ENCODE measurements at regions not wholly inside any gene's neighbourhood (a gene's known extent, or its start where the extent isn't known, plus 50 kb on each side); places are given as distances from the start of the nearest gene placed in this dataset.

DNA sequence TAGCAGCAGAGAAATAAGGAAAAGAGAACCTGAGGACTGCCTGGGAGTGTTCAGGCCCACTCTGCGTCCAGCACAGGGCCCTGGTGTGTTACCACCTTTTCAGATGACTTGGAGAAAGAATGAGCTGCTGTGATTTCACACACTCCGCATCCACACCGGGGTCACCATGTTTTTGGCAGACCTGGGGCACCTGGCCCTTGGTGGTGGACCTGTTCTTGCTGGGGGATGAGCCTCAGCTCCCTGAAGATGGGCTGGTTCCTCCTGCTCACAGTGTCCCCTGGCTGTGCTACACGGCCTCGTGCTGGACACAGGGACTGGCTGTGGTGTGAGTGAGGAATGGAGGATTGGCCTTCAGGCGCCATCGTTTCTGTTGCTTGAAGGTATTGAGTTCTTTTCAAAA lies 1381.4 kb downstream of the TBC1D22A start:
- Mint-ChIP-seq H3K27me3 (ENCODE audit: insufficient read depth) (peaks cover 1% of the 10 kb centered on the region), H3K27ac (no peak overlapping the region), H3K36me3 (ENCODE audit: low read depth) (peaks cover 14% of the 10 kb centered on the region), H3K4me3 (no peak overlapping the region), H3K4me1 (ENCODE audit: low read depth) (no peaks in the 10 kb centered on the region), H3K9me3 (peaks cover 75% of the 10 kb centered on the region)
- DNase-seq, result no peak
- TF ChIP-seq, protein P1, sequence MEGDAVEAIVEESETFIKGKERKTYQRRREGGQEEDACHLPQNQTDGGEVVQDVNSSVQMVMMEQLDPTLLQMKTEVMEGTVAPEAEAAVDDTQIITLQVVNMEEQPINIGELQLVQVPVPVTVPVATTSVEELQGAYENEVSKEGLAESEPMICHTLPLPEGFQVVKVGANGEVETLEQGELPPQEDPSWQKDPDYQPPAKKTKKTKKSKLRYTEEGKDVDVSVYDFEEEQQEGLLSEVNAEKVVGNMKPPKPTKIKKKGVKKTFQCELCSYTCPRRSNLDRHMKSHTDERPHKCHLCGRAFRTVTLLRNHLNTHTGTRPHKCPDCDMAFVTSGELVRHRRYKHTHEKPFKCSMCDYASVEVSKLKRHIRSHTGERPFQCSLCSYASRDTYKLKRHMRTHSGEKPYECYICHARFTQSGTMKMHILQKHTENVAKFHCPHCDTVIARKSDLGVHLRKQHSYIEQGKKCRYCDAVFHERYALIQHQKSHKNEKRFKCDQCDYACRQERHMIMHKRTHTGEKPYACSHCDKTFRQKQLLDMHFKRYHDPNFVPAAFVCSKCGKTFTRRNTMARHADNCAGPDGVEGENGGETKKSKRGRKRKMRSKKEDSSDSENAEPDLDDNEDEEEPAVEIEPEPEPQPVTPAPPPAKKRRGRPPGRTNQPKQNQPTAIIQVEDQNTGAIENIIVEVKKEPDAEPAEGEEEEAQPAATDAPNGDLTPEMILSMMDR (IDR thresholded peaks at IDR 0.05), result no peak

DNA sequence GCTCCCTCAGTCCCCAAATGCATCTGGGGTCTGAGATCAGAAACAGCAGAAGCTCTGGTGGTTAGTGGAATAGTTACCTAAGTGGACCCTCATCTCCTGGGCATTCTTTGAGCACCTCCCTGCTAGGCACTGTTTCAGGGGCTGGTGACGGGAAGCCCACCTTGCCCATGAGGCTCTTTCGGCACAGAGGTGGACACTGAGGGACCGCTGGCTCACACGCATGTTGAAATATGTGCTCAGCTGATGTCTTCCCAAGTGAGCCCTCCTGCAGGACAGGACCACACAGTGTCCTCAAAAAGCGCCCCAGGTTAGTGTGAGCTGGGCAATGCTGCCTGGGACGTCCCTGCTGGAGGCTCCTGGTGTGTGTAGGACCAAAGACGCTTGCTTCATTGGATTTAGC lies 1379.9 kb downstream of the TBC1D22A start:
- H3K9me3 Mint-ChIP-seq, result peaks cover 80% of the 10 kb centered on the region
- peaks cover 14% of the 10 kb centered on the region for H3K36me3 Mint-ChIP-seq (ENCODE audit: low read depth)
- H3K4me1 Mint-ChIP-seq (ENCODE audit: low read depth), result no peaks in the 10 kb centered on the region
- H3K27me3 Mint-ChIP-seq (ENCODE audit: insufficient read depth), result peaks cover 1% of the 10 kb centered on the region
- TF ChIP-seq, protein P1 (IDR thresholded peaks at IDR 0.05), result no peak
- no peak overlapping the region for H3K4me3 Mint-ChIP-seq
- no peak overlapping the region for H3K27ac Mint-ChIP-seq
- no peak for DNase-seq

DNA sequence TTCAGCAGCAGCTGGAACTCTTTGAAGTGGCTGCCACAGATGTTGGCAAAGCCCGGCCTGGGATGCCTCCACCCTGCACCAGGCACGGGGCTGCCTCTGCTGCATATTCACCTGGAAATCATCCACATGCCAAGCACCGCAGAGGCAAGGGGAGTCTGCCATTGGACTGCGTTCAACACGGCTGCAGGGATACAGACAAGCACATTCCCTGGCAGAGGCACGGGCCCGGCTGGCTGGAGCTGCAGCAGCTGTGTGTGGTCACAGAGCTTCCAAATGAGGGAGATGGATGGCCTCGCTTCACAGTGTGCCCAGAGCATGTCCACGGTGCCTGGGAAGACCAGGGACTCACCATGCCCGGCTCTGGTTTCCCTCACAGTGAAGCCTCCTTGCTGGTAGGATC lies 1378.9 kb downstream of the TBC1D22A start:
- Mint-ChIP-seq H3K27me3 (ENCODE audit: insufficient read depth) (no peaks in the 10 kb centered on the region; the same call in 1 of the 2 replicates), H3K36me3 (ENCODE audit: low read depth) (peaks cover 14% of the 10 kb centered on the region; the same call in 1 of the 2 replicates), H3K9me3 (peaks cover 82% of the 10 kb centered on the region), H3K4me3 (no peak overlapping the region), H3K4me1 (ENCODE audit: low read depth) (no peaks in the 10 kb centered on the region), H3K27ac (no peak overlapping the region)
- no peak for DNase-seq
- TF ChIP-seq, protein P1 (IDR thresholded peaks at IDR 0.05), result no peak

DNA sequence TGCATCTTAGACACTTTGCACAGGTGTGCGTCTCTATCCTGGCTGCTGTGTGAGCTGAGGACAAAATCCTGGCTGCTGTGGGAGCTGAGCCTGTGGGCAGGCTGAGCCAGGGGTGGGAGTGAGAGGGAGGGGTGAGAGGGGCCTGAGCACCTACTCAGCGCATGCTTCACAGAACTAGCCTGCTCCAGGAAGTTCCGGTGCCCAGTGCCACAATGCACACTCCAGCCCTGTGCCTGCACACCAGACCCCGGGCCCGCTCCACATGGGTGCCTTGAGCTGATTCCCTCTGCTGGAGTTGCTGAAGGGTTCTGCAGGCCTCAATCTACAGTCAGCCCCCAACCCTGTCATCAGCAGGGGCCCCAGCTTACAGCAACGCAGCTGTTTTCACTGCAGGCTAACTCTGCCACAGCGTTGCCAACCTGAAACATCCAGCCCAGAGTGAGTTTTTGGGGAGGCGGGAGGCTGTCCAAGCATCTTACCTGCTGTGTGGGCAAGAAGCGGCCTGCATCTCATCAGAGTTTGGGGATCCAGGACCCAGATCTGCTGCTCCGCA lies 1377.9 kb downstream of the TBC1D22A start:
- peaks cover 79% of the 10 kb centered on the region for H3K9me3 Mint-ChIP-seq
- TF ChIP-seq, protein P1 (IDR thresholded peaks at IDR 0.05), result no peak
- H3K4me1 Mint-ChIP-seq (ENCODE audit: low read depth), result no peaks in the 10 kb centered on the region
- DNase-seq, result no peak
- H3K27ac Mint-ChIP-seq, result no peak overlapping the region
- H3K4me3 Mint-ChIP-seq, result no peak overlapping the region
- peaks cover 14% of the 10 kb centered on the region; the same call in 1 of the 2 replicates for H3K36me3 Mint-ChIP-seq (ENCODE audit: low read depth)
- H3K27me3 Mint-ChIP-seq (ENCODE audit: insufficient read depth), result no peaks in the 10 kb centered on the region; the same call in 1 of the 2 replicates

DNA sequence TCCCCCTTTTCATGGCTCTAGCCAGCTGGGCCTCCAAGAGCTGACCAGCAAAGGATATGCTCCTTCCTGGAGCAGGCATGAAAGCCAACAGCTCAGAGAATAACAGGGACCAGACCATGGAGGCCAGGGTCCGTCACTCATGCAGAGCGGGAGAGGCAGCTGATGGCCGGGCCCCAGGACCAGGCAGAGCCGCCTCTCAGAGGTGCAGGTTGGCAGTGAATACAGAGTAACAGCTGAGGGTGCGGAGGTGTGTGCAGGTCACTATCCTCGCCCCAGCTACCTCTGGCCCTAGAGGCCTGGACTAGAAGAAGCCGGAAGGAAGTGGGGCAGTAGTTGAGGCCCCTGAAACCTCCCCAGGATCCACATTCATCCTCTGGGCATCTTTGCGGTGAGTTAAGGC lies 1377.3 kb downstream of the TBC1D22A start:
- TF ChIP-seq, protein P1 (IDR thresholded peaks at IDR 0.05), result no peak
- Mint-ChIP-seq H3K9me3 (peaks cover 75% of the 10 kb centered on the region), H3K27ac (no peak overlapping the region), H3K4me3 (no peak overlapping the region), H3K27me3 (ENCODE audit: insufficient read depth) (no peaks in the 10 kb centered on the region; the same call in 1 of the 2 replicates), H3K4me1 (ENCODE audit: low read depth) (no peaks in the 10 kb centered on the region), H3K36me3 (ENCODE audit: low read depth) (peaks cover 10% of the 10 kb centered on the region; the same call in 1 of the 2 replicates)
- no peak for DNase-seq
